BE2C (cell line): ENCODE measurements at regions not wholly inside any gene's neighbourhood (a gene's known extent, or its start where the extent isn't known, plus 50 kb on each side); places are given as distances from the start of the nearest gene placed in this dataset.

ENCODE experiments used
- DNase-seq: peaks from one replicate; pipeline ENCODE4 v3.0.0-alpha.2; 2020
- H3K27me3 ChIP-seq: fragments of 250-450 bp; sonication (Bioruptor Pico); 2 replicates; pipeline ENCODE4 v1.5.1; 2020; ENCODE audit warnings: mild to moderate bottlenecking
- H3K36me3 ChIP-seq: fragments of 250-450 bp; sonication (Bioruptor Pico); 2 replicates; pipeline ENCODE4 v1.5.1; 2020; ENCODE audit warnings: mild to moderate bottlenecking
- H3K4me1 ChIP-seq: fragments of 250-450 bp; sonication (Bioruptor Pico); 2 replicates; pipeline ENCODE4 v1.5.1; 2020
- H3K4me3 ChIP-seq: 2 replicates; pipeline ENCODE4 v1.5.1; 2011; ENCODE audit warnings: low read depth, low read length
- H3K9me3 ChIP-seq: fragments of 250-450 bp; sonication (Bioruptor Pico); 2 replicates; pipeline ENCODE4 v1.5.1; 2020
- CTCF ChIP-seq: IDR thresholded peaks from 2 replicates; pipeline ENCODE4 v1.5.1; 2012; ENCODE audit warnings: mild to moderate bottlenecking, low read depth, low read length

- Histone ChIP-seq H3K27me3 (no peaks in the 10 kb centered on the region), H3K4me1 (no peaks in the 10 kb centered on the region), H3K36me3 (no peaks in the 10 kb centered on the region), H3K9me3 (no peaks in the 10 kb centered on the region), H3K4me3 (no peak overlapping the region)
- TF ChIP-seq CTCF, result no peak
- DNase-seq, result no peak
These were observed 243.4 kb upstream of the PCDH18 start for GRCh38 chr4:137775701-137776100.

DNA sequence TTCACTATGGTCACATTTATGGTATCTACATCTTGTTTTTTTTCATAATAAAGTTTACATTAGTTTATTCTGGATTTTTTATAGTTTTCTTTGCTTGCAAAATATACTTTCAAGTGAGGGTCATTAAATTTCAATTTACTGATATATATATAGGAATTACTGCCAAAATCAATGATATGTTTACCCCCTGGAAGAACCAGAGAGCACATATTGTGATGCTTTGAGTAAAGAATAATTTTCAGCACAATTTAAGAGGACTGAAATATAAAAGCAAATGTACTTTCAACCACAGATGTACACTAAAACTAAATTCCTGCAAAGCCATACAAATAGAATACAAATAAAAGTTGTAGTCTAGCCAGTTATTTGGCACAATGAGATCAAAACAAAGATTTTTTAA is 242.2 kb upstream of the PCDH18 start:
- Histone ChIP-seq H3K9me3 (no peaks in the 10 kb centered on the region), H3K4me1 (no peaks in the 10 kb centered on the region), H3K27me3 (no peaks in the 10 kb centered on the region), H3K36me3 (no peaks in the 10 kb centered on the region), H3K4me3 (no peak overlapping the region)
- DNase-seq, result no peak
- TF ChIP-seq CTCF, result no peak

- H3K36me3 ChIP-seq, result no peaks in the 10 kb centered on the region
- no peak for DNase-seq
- no peaks in the 10 kb centered on the region for H3K9me3 ChIP-seq
- TF ChIP-seq CTCF, result no peak
- no peaks in the 10 kb centered on the region for H3K27me3 ChIP-seq
- H3K4me3 ChIP-seq, result no peak overlapping the region
- H3K4me1 ChIP-seq, result no peaks in the 10 kb centered on the region
These were observed 236.6 kb upstream of the PCDH18 start for GRCh38 chr4:137768881-137769280.

DNA sequence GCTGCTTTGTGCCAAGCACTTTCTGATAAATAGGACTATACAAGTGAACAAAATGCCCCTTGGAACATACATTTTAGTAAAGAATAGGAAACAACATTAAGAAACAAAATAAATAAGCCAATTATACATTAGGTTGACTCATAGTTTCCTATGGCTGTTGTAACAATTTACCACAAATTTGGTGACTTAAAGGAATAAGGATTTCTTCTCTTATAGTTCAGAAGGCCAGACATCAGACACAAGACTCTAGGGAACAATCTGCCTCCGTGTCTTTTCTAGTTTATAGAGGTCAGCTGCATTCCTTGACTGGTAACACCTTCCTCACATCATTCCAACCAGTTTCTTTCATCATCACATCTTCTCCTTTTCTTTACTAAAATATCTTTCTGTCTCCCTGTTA is 235.9 kb upstream of the PCDH18 start:
- DNase-seq, result no peak
- no peaks in the 10 kb centered on the region for H3K9me3 ChIP-seq
- no peak for TF ChIP-seq CTCF
- H3K4me1 ChIP-seq, result no peaks in the 10 kb centered on the region
- no peak overlapping the region for H3K4me3 ChIP-seq
- H3K36me3 ChIP-seq, result no peaks in the 10 kb centered on the region
- no peaks in the 10 kb centered on the region for H3K27me3 ChIP-seq

- H3K4me1 ChIP-seq, result no peaks in the 10 kb centered on the region
- no peaks in the 10 kb centered on the region for H3K27me3 ChIP-seq
- no peak overlapping the region for H3K4me3 ChIP-seq
- no peak for TF ChIP-seq CTCF
- H3K9me3 ChIP-seq, result no peaks in the 10 kb centered on the region
- no peaks in the 10 kb centered on the region for H3K36me3 ChIP-seq
- DNase-seq, result no peak
These were observed 230.3 kb upstream of the PCDH18 start for GRCh38 chr4:137762591-137762990.

DNA sequence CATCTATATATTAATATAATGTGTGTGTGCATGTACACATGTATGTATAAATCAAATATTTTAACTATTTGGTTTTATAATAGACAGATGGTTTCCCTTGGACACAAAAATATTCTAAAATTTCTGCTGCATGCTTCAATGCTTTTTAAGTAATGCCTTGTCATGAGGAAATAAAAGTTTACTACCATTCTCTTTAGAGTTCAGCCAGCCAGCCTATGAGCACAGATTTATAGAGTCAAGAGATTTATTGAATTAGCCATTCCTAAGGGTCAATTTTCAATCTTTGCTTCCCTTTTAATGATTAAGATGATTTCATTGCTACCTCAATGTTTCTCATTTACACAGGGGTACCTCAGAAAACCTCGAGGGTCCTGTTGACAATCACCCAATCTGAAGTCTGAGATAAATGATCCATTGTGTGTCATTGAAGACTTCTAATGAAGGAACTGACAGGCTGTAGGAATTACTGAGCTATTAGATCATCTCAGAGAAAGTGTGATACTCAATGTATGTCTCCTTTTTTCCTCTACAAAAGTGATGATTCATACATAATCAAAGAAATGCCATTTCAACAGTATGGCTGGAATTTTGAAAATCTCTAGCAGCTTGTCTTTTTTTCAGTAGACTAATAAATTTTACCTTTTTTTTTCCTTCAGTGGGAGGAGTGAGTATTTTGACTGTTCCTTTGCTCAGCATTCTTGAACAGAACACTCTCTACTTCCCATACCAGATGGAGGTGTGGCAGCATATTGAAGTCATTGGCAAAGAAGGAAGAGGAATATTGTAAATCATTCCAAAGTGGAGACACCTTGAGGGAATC is 222.6 kb upstream of the PCDH18 start:
- H3K4me1 ChIP-seq, result no peaks in the 10 kb centered on the region
- no peak for TF ChIP-seq CTCF
- no peaks in the 10 kb centered on the region for H3K27me3 ChIP-seq
- H3K36me3 ChIP-seq, result no peaks in the 10 kb centered on the region
- H3K9me3 ChIP-seq, result no peaks in the 10 kb centered on the region
- DNase-seq, result no peak
- no peak overlapping the region for H3K4me3 ChIP-seq
